ENCODE measurements at regions not wholly inside any gene's neighbourhood (a gene's known extent, or its start where the extent isn't known, plus 50 kb on each side); places are given as distances from the start of the nearest gene placed in this dataset.
A peak's percentile ranks its signal among the peaks of the same experiment; 100 is the strongest.

GRCh38 chr10:78626471-78626870 lies 442.3 kb upstream of the ZMIZ1 start:
- no peak for DNase-seq (ENCODE audit: low read depth, low spot score)
- H3K4me3 ChIP-seq (ENCODE audit: insufficient read length, low read depth) = no peak overlapping the region
- H3K4me1 ChIP-seq (ENCODE audit: insufficient read depth, insufficient read length) = no peaks in the 10 kb centered on the region
- no peak overlapping the region for H3K9ac ChIP-seq (ENCODE audit: insufficient read length, low read depth)
- no peaks in the 10 kb centered on the region for H3K27me3 ChIP-seq (ENCODE audit: insufficient read depth, insufficient read length)
- H3K9me3 ChIP-seq (ENCODE audit: insufficient read depth, low read length) = peaks cover 6% of the 10 kb centered on the region; the same call in 1 of the 2 replicates
- TF ChIP-seq YY1 (IDR thresholded peaks at IDR 0.05; ENCODE audit: insufficient read depth, insufficient read length) (no peak), ZNF274 (IDR thresholded peaks at IDR 0.05; ENCODE audit: low read depth, low read length) (no peak), SUZ12 (IDR thresholded peaks at IDR 0.05; ENCODE audit: extremely low read depth, insufficient read depth, insufficient read length) (no peak)
- no peaks in the 10 kb centered on the region for H3K36me3 ChIP-seq (ENCODE audit: insufficient read depth, insufficient read length, low read length)

GRCh38 chr10:78627254-78627795 lies 441.4 kb upstream of the ZMIZ1 start:
- Histone ChIP-seq H3K4me3 (ENCODE audit: insufficient read length, low read depth) (no peak overlapping the region), H3K9ac (ENCODE audit: insufficient read length, low read depth) (no peak overlapping the region), H3K27me3 (ENCODE audit: insufficient read depth, insufficient read length) (no peaks in the 10 kb centered on the region), H3K36me3 (ENCODE audit: insufficient read depth, insufficient read length, low read length) (no peaks in the 10 kb centered on the region), H3K9me3 (ENCODE audit: insufficient read depth, low read length) (peaks cover 6% of the 10 kb centered on the region; the same call in 1 of the 2 replicates), H3K4me1 (ENCODE audit: insufficient read depth, insufficient read length) (no peaks in the 10 kb centered on the region)
- no peak for DNase-seq (ENCODE audit: low read depth, low spot score)
- no peak for TF ChIP-seq ZNF274 (IDR thresholded peaks at IDR 0.05; ENCODE audit: low read depth, low read length)

GRCh38 chr10:78628976-78629375 lies 439.8 kb upstream of the ZMIZ1 start:
- Histone ChIP-seq H3K27me3 (ENCODE audit: insufficient read depth, insufficient read length) (no peaks in the 10 kb centered on the region), H3K9me3 (ENCODE audit: insufficient read depth, low read length) (peaks cover 6% of the 10 kb centered on the region; the same call in 1 of the 2 replicates), H3K4me3 (ENCODE audit: insufficient read length, low read depth) (no peak overlapping the region), H3K9ac (ENCODE audit: insufficient read length, low read depth) (no peak overlapping the region), H3K4me1 (ENCODE audit: insufficient read depth, insufficient read length) (peaks cover under 1% of the 10 kb centered on the region), H3K36me3 (ENCODE audit: insufficient read depth, insufficient read length, low read length) (no peaks in the 10 kb centered on the region)
- TF ChIP-seq ZNF274 (IDR thresholded peaks at IDR 0.05; ENCODE audit: low read depth, low read length) = no peak
- TF ChIP-seq YY1 (IDR thresholded peaks at IDR 0.05; ENCODE audit: insufficient read depth, insufficient read length) = no peak
- no peak for TF ChIP-seq SUZ12 (IDR thresholded peaks at IDR 0.05; ENCODE audit: extremely low read depth, insufficient read depth, insufficient read length)
- no peak for DNase-seq (ENCODE audit: low read depth, low spot score)

GRCh38 chr10:78629773-78630172 lies 439.0 kb upstream of the ZMIZ1 start:
- no peak overlapping the region for H3K4me3 ChIP-seq (ENCODE audit: insufficient read length, low read depth)
- H3K9ac ChIP-seq (ENCODE audit: insufficient read length, low read depth) = no peak overlapping the region
- TF ChIP-seq YY1 (IDR thresholded peaks at IDR 0.05; ENCODE audit: insufficient read depth, insufficient read length) = no peak
- no peak for TF ChIP-seq ZNF274 (IDR thresholded peaks at IDR 0.05; ENCODE audit: low read depth, low read length)
- no peak for TF ChIP-seq SUZ12 (IDR thresholded peaks at IDR 0.05; ENCODE audit: extremely low read depth, insufficient read depth, insufficient read length)
- H3K4me1 ChIP-seq (ENCODE audit: insufficient read depth, insufficient read length) = peaks cover 3% of the 10 kb centered on the region
- no peak for DNase-seq (ENCODE audit: low read depth, low spot score)
- no peaks in the 10 kb centered on the region for H3K27me3 ChIP-seq (ENCODE audit: insufficient read depth, insufficient read length)
- H3K36me3 ChIP-seq (ENCODE audit: insufficient read depth, insufficient read length, low read length) = no peaks in the 10 kb centered on the region
- peaks cover under 1% of the 10 kb centered on the region; the same call in 1 of the 2 replicates for H3K9me3 ChIP-seq (ENCODE audit: insufficient read depth, low read length)

- no peaks in the 10 kb centered on the region for H3K27me3 ChIP-seq (ENCODE audit: insufficient read depth, insufficient read length)
- TF ChIP-seq YY1 (IDR thresholded peaks at IDR 0.05; ENCODE audit: insufficient read depth, insufficient read length) = no peak
- no peak for TF ChIP-seq ZNF274 (IDR thresholded peaks at IDR 0.05; ENCODE audit: low read depth, low read length)
- TF ChIP-seq SUZ12 (IDR thresholded peaks at IDR 0.05; ENCODE audit: extremely low read depth, insufficient read depth, insufficient read length) = no peak
These were observed 437.6 kb upstream of the ZMIZ1 start for GRCh38 chr10:78630944-78631838.

GRCh38 chr10:78634389-78634815 lies 434.4 kb upstream of the ZMIZ1 start:
- Histone ChIP-seq H3K9me3 (ENCODE audit: insufficient read depth, low read length) (no peaks in the 10 kb centered on the region), H3K9ac (ENCODE audit: insufficient read length, low read depth) (no peak overlapping the region), H3K4me1 (ENCODE audit: insufficient read depth, insufficient read length) (peaks cover 3% of the 10 kb centered on the region), H3K36me3 (ENCODE audit: insufficient read depth, insufficient read length, low read length) (no peaks in the 10 kb centered on the region), H3K27me3 (ENCODE audit: insufficient read depth, insufficient read length) (no peaks in the 10 kb centered on the region), H3K4me3 (ENCODE audit: insufficient read length, low read depth) (no peak overlapping the region)
- TF ChIP-seq YY1 (IDR thresholded peaks at IDR 0.05; ENCODE audit: insufficient read depth, insufficient read length) (no peak), ZNF274 (IDR thresholded peaks at IDR 0.05; ENCODE audit: low read depth, low read length) (no peak), SUZ12 (IDR thresholded peaks at IDR 0.05; ENCODE audit: extremely low read depth, insufficient read depth, insufficient read length) (no peak)
- peak; percentile 42 for DNase-seq (ENCODE audit: low read depth, low spot score)

More at GRCh38 chr10:78630944-78631838, 437.6 kb upstream of the ZMIZ1 start:
- Histone ChIP-seq H3K36me3 (ENCODE audit: insufficient read depth, insufficient read length, low read length) (no peaks in the 10 kb centered on the region), H3K9me3 (ENCODE audit: insufficient read depth, low read length) (no peaks in the 10 kb centered on the region), H3K9ac (ENCODE audit: insufficient read length, low read depth) (no peak overlapping the region), H3K4me3 (ENCODE audit: insufficient read length, low read depth) (no peak overlapping the region), H3K4me1 (ENCODE audit: insufficient read depth, insufficient read length) (peaks cover 3% of the 10 kb centered on the region)
- DNase-seq (ENCODE audit: low read depth, low spot score) = no peak

- H3K9me3 ChIP-seq (ENCODE audit: insufficient read depth, low read length) = no peaks in the 10 kb centered on the region
- H3K27me3 ChIP-seq (ENCODE audit: insufficient read depth, insufficient read length) = no peaks in the 10 kb centered on the region
- no peaks in the 10 kb centered on the region for H3K36me3 ChIP-seq (ENCODE audit: insufficient read depth, insufficient read length, low read length)
- no peak overlapping the region for H3K9ac ChIP-seq (ENCODE audit: insufficient read length, low read depth)
- peaks cover 3% of the 10 kb centered on the region for H3K4me1 ChIP-seq (ENCODE audit: insufficient read depth, insufficient read length)
- DNase-seq (ENCODE audit: low read depth, low spot score) = no peak
- no peak overlapping the region for H3K4me3 ChIP-seq (ENCODE audit: insufficient read length, low read depth)
- TF ChIP-seq ZNF274 (IDR thresholded peaks at IDR 0.05; ENCODE audit: low read depth, low read length) (no peak), YY1 (IDR thresholded peaks at IDR 0.05; ENCODE audit: insufficient read depth, insufficient read length) (no peak), SUZ12 (IDR thresholded peaks at IDR 0.05; ENCODE audit: extremely low read depth, insufficient read depth, insufficient read length) (no peak)
These were observed 433.9 kb upstream of the ZMIZ1 start for GRCh38 chr10:78634835-78635234.
